ENCODE measurements at regions not wholly inside any gene's neighbourhood (a gene's known extent, or its start where the extent isn't known, plus 50 kb on each side); places are given as distances from the start of the nearest gene placed in this dataset.
"Not testable (repeated sequence)": the region's sequence is repeated elsewhere in the genome, so short reads cannot be mapped to it uniquely, and the experiment has no call there.

GRCh38 chr14:58730792-58731464 is 93.2 kb downstream of the DACT1 start:
- in situ Hi-C loops (cut with MboI; ENCODE audit: low sequenced_read_pairs), result no loop called here

DNA sequence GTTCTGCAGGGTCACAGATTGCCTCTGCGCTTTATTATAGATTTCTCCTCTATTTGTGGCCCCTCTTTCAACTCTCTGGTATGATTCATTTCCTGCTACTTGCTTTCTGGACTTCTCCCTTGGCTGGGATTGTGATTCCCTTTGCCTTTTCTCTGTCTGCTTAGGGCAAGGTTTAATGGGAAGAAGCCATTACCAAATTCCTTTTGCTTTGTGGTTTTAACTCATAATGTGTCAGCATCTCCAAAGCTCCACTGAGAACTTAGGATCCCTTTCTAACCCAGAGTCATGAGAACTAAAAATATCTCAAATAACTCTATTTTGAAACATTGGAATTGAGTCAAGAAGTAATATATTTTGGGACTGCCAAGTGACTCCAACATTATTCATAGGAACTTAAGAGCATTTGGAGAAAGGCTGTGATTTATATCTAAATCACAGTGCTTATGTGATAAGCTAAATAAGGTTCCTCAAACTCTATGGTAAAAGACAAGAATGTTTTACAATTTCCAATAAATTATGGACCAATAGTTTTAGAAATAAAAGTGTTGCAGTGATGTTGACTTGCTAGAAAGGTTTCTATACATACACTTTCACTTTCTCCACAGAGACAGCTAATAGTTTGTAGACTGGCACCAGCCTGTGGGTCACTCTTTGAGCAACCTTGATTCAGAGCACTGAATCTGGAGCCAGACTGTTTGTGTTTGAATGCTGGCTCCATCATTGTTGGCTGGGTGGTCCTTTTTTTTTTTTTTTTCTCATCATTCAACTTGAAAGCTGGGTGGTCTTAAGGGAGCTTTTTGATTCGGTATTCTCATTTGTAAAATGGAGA is 93.9 kb downstream of the DACT1 start:
- in situ Hi-C loops (cut with MboI; ENCODE audit: low sequenced_read_pairs), result no loop called here

- in situ Hi-C loops (cut with MboI; ENCODE audit: low sequenced_read_pairs), result no loop called here
Observed at GRCh38 chr14:58732387-58732786, 94.6 kb downstream of the DACT1 start.

DNA sequence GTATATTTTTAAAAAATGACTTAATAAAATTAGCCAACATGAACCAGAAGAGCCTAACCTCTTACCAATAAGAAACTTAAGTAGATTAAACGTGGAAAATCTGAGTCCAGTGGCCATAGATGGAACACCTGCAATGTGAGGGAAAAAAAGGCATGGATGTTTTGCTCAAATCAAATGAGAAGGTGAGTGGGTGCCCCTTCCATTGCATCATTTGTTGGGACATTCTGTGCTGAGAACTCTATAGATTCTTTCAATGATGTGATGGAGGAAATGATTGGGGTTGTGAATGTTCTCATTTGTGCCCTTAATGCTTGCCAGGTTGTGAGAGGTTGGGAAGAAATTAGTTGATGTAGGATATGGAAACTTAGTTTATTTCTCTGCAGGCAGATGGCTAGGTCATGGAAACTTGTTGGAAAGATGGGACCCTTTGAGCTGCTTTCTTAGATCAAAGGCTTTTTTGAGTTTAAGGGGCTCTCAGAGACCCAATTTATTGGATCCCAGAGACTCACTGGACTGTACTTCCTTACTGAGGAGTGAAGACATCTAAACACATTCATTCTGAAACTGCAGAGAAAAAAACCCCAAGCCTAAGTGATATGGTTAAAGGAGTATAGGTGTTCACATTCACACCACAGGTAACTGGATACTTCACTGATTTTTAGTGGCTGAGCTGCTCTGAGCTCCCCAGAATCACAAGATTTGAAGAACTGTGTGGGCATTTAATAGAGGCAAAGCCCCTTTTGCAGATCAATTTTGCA is 95.9 kb downstream of the DACT1 start:
- in situ Hi-C loops (cut with MboI; ENCODE audit: low sequenced_read_pairs), result no loop called here

DNA sequence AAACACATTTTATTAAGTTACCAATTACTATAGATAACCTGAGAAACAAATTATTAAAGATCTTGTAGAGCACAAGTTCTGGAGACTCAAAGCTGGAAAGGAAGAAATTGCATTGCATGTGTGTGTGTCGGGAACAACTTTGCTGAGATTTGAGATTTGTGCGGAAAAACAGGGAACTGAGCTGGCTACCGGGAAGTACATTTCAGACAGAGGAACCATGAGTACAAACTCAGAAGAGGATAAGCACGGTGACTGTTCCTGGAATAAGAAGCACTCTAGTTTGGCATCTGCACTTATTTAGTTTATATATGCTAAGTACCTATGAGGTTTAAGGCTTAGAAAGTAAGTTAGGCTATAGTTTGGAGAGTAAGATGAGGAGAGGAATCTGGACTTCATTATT is 97.8 kb downstream of the DACT1 start:
- in situ Hi-C loops (cut with MboI; ENCODE audit: low sequenced_read_pairs), result no loop called here

DNA sequence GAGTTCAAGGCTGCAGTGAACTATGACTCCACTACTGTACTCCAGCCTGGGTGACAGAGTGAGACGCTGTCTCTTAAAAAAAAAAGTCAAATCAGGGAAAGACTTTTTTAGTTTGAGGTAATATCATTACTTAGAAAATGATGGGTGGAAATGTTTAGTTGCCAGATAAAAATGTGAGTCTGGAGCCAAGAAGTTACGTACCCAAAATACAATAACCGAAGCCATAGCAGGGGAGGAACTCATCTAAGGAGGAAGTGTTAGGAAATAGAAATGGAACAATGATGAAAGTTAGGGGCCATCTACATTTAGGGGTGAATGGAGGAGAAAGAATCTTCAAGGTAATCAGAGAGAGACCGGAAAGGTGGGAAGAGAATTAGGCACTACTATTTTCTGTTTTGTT is 98.8 kb downstream of the DACT1 start:
- in situ Hi-C loops (cut with MboI; ENCODE audit: low sequenced_read_pairs), result no loop called here

DNA sequence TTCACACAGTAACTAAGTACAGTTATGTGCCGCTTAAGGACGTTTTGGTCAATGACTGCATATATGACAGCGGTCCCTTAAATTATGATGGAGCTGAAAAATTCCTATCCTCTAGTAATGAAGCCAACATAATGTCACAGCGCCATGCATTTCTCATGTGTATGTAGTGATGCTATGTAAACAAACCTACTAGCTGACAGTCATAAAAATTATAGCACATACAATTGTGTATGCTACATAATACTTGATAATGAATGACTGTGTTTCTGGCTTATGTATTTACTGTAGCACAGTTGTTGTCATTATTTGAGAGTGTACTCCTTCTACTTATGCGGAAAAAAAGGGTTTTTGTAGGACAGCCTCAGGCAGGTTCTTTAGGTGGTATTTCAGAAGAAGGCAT is 99.7 kb downstream of the DACT1 start:
- in situ Hi-C loops (cut with MboI; ENCODE audit: low sequenced_read_pairs), result no loop called here

- in situ Hi-C loops (cut with MboI; ENCODE audit: low sequenced_read_pairs), result no loop called here
Observed at GRCh38 chr14:58738189-58738836, 100.6 kb downstream of the DACT1 start.

GRCh38 chr14:58738876-58739275 is 101.1 kb downstream of the DACT1 start:
- in situ Hi-C loops (cut with MboI; ENCODE audit: low sequenced_read_pairs), result no loop called here

DNA sequence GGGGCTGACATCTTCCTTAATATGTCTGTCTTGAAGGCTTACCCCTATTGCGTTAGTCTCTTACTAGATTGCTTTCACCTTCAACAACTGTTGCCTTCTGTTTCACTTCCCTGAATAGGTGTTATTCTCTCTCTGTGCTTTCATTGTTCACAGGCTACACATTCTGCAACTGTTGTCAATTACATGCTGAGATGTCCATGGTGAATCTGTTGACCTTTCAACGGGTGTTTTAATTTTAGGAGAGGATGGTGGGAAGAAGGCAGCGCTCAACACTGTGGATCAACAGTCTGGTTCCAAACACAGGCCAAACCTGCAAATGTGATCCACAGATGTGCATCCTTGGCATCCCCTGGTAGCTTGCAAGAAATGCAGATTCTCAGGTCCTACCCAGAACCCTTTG is 101.9 kb downstream of the DACT1 start:
- in situ Hi-C loops (cut with MboI; ENCODE audit: low sequenced_read_pairs), result no loop called here

DNA sequence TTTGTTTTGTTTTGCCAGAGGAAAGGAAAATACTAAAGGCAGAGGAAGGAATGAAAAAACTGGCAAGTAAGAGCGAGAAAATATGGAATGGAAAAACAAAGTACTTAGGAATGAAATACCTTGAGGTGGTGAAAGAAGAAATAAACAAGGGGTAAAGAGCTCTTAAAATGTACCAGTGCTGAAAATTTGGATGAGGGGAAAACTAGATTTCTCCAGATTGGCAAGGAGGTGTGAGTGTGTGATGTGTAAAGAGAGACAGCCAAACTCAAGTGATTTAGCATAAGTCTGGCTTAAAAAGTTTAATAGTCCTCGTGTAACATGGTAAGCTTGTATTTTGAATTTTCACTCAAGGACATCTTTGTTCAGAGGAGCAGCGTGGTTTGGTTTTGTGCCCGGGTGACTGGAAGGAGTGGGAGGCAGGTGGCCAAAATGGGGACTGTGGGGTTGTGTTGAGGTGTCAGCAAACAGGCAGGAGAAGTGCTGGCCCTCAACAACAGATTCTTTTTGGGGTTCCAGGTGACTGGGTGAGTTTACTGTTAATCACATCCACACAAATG is 102.7 kb downstream of the DACT1 start:
- in situ Hi-C loops (cut with MboI; ENCODE audit: low sequenced_read_pairs), result no loop called here

DNA sequence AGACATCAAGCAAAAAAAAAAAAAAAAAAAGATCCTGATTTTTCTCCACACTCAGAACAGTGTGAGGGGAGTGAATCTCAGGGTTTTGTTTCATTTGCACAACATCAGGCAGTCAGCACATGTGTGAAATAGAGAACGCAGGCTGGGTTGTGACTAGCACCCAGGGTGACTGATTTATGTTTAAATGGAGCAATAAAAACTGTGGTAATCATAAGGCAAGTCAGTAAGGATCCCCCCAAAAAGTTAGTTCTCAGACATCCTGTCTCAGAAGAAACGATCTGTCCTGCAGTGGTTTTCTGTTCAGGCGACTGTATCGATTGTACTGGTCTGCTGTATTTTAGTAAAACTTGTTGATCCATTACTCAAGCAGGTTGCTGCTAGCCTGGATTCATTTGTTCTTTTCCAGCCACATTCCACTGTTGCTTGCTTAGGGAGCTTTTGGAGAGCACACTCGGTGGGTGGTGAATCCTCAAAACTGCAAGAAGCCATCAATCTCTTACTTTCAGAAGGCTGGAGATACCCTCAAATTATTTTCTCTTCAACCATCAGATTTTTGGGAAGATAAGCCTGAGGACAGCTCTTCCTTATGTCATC is 107.1 kb downstream of the DACT1 start:
- in situ Hi-C loops (cut with MboI; ENCODE audit: low sequenced_read_pairs), result no loop called here

DNA sequence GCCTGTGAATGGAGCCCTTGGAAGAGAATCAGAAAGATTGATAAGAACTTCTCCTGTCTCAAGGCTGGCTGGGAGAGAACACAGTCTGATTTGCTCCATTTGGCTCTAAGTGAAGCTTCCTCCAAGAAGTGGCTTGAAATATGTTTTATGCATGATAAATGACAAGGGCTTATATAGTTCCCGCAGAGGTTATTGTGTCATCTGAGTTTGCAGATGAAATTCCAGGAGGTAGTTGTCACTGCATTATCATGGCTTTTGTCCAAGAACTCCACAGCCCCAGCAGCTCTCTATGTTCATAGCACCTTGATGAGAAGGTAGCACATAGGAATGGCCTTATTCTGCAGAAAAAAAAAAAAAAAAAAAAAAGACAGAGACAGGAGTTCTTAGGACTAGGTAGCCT is 108.5 kb downstream of the DACT1 start:
- in situ Hi-C loops (cut with MboI; ENCODE audit: low sequenced_read_pairs), result no loop called here

GRCh38 chr14:58746701-58747100 is 108.9 kb downstream of the DACT1 start:
- in situ Hi-C loops (cut with MboI; ENCODE audit: low sequenced_read_pairs), result no loop called here

DNA sequence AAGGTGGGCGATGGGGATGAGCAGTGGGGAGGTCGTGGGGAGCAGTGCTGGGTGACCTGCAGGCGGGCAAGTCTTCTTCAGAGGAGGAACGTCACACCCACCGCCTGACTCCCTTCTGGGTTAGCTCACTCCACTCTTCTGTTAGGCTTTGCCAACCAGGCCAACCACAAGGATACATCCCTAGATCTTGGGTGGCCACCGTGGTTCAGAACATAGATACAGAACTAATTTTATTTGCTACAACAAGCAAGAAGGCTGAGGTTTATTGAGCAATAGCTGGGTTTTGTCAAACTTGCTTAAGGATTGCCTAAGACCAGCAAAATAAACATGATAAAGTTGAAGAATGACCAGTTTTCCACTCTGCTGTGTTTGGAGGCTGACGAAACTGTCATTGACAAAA is 109.4 kb downstream of the DACT1 start:
- in situ Hi-C loops (cut with MboI; ENCODE audit: low sequenced_read_pairs), result no loop called here

GRCh38 chr14:58748251-58748650 is 110.5 kb downstream of the DACT1 start:
- in situ Hi-C loops (cut with MboI; ENCODE audit: low sequenced_read_pairs), result not testable (repeated sequence)

GRCh38 chr14:58749066-58749669 is 111.4 kb downstream of the DACT1 start:
- in situ Hi-C loops (cut with MboI; ENCODE audit: low sequenced_read_pairs), result no loop called here

DNA sequence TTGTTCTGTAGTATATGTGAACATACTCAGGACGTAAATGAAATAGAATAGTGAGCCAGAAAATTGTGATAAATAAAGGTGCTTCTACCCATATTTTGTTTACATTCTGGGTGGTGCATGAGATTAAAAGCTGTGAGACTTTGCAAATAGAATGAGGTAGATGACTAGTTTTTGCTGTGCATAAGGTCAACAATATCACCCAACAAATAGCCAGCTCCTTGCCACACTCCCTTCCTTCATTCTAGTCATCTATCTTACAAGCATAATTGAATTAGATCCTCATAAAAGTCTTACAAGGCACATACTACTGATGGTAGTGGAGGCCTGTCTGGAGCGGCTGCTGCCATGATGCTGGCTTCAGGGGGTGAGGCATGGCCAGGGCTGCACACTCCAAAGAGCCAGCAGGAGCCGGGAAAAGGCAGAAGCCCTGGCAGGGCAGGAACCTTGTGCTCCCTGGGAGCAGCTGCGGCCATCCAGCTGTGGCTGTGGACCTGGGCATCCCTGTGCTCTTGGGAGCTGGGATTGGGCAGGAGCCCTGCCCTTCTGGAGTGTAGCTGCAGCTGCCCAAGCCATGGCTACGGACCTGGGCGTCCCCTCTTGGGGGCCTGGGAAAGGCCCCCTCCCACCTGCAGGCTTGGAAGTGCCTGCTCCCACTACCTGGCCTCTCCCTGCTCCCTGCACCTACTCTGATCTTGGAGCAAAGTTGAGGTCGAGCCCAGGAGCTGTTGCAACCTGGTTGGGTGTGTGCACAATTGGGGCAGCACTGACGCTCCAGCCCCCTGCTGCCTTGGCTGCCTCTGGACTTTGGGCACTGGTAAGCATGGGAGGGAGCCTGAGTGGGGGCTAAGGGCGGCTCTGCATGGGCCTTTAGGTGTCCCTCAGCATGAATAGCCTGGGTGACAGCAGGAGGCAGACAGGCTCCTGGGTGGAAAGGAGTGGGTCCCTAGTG is 112.8 kb downstream of the DACT1 start:
- in situ Hi-C loops (cut with MboI; ENCODE audit: low sequenced_read_pairs), result no loop called here

DNA sequence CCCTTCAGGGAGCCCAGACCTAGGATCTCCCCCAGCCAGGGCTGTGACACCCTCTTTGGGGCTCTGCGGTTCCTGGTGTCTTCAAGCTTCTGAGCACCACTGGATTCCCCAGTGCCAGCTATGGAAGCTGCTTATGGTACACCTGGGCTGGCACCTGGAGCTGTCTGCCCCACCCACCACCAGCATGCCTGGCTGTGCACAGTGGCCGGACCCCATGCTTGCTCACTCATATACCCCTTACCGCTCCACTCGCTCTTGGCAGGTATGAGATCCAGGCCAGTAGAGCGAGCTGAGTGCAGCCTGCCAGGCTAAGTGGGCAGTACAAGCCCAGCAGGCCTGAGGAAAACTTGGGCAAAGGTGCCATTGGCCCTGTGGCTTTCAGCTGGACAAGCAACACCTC is 114.0 kb downstream of the DACT1 start:
- in situ Hi-C loops (cut with MboI; ENCODE audit: low sequenced_read_pairs), result no loop called here
